ENCODE measurements at regions not wholly inside any gene's neighbourhood (a gene's known extent, or its start where the extent isn't known, plus 50 kb on each side); places are given as distances from the start of the nearest gene placed in this dataset.

GRCh38 chr13:76775088-76775740 lies 111.0 kb downstream of the KCTD12 start:
- H3K9me3 Mint-ChIP-seq = peaks cover 0 to 3% (median 0%) of the 10 kb centered on the region in 8 donors
- no peak overlapping the region for H3K4me3 ChIP-seq (ENCODE audit: low read length in 2 of 2)
- H3K27me3 Mint-ChIP-seq = peaks cover 2 to 11% of the 10 kb centered on the region in 2 donors
- H3K4me3 Mint-ChIP-seq = no peak overlapping the region
- CTCF ChIA-PET (ENCODE audit: partially characterized antibody) = no interaction called here
- H3K4me1 ChIP-seq (ENCODE audit: insufficient read depth, low read length) = no peaks in the 10 kb centered on the region
- H3K4me1 Mint-ChIP-seq = no peaks in the 10 kb centered on the region
- H3K36me3 ChIP-seq (ENCODE audit: insufficient read depth, low read length) = no peaks in the 10 kb centered on the region
- POLR2A ChIA-PET (ENCODE audit: partially characterized antibody) = no interaction called here
- no peak overlapping the region for H3K27ac ChIP-seq (ENCODE audit: low read depth, low read length)
- H3K36me3 Mint-ChIP-seq = no peaks in the 10 kb centered on the region
- no peak overlapping the region for H3K27ac Mint-ChIP-seq
- intact Hi-C loops (cut with micrococcal nuclease) = no loop called here
- no peaks in the 10 kb centered on the region for H3K27me3 ChIP-seq (ENCODE audit: insufficient read depth, low read length)
- no peaks in the 10 kb centered on the region for H3K9me3 ChIP-seq (ENCODE audit: control insufficient read depth in 1 of 2, low read length in 2 of 2)
- DNase-seq = no peak

- ChIA-PET POLR2A (ENCODE audit: partially characterized antibody) (no interaction called here), CTCF (ENCODE audit: partially characterized antibody) (no interaction called here)
- no peak for DNase-seq
- Histone ChIP-seq H3K4me1 (ENCODE audit: insufficient read depth, low read length) (no peaks in the 10 kb centered on the region), H3K9me3 (ENCODE audit: control insufficient read depth in 1 of 2, low read length in 2 of 2) (no peaks in the 10 kb centered on the region), H3K27me3 (ENCODE audit: insufficient read depth, low read length) (no peaks in the 10 kb centered on the region), H3K36me3 (ENCODE audit: insufficient read depth, low read length) (no peaks in the 10 kb centered on the region), H3K4me3 (ENCODE audit: low read length in 2 of 2) (no peak overlapping the region), H3K27ac (ENCODE audit: low read depth, low read length) (no peak overlapping the region)
- H3K36me3 Mint-ChIP-seq = no peaks in the 10 kb centered on the region
- H3K4me1 Mint-ChIP-seq = no peaks in the 10 kb centered on the region
- peaks cover 3 to 4% of the 10 kb centered on the region in 2 donors for H3K27me3 Mint-ChIP-seq
- no peaks in the 10 kb centered on the region for H3K9me3 Mint-ChIP-seq
- intact Hi-C loops (cut with micrococcal nuclease) = no loop called here
- H3K27ac Mint-ChIP-seq = no peak overlapping the region
- H3K4me3 Mint-ChIP-seq = no peak overlapping the region
These were observed 112.6 kb downstream of the KCTD12 start for GRCh38 chr13:76773448-76774094.

- Mint-ChIP-seq H3K36me3 (no peaks in the 10 kb centered on the region), H3K9me3 (no peaks in the 10 kb centered on the region), H3K4me3 (no peak overlapping the region), H3K4me1 (no peaks in the 10 kb centered on the region), H3K27ac (no peak overlapping the region), H3K27me3 (peaks cover 3 to 8% of the 10 kb centered on the region in 2 donors)
- Histone ChIP-seq H3K36me3 (ENCODE audit: insufficient read depth, low read length) (no peaks in the 10 kb centered on the region), H3K9me3 (ENCODE audit: control insufficient read depth in 1 of 2, low read length in 2 of 2) (no peaks in the 10 kb centered on the region), H3K27me3 (ENCODE audit: insufficient read depth, low read length) (no peaks in the 10 kb centered on the region), H3K4me3 (ENCODE audit: low read length in 2 of 2) (no peak overlapping the region), H3K27ac (ENCODE audit: low read depth, low read length) (no peak overlapping the region), H3K4me1 (ENCODE audit: insufficient read depth, low read length) (no peaks in the 10 kb centered on the region)
- CTCF ChIA-PET (ENCODE audit: partially characterized antibody) = no interaction called here
- POLR2A ChIA-PET (ENCODE audit: partially characterized antibody) = no interaction called here
- DNase-seq = no peak
- intact Hi-C loops (cut with micrococcal nuclease) = no loop called here
These were observed 114.0 kb downstream of the KCTD12 start for GRCh38 chr13:76772241-76772640.

DNA sequence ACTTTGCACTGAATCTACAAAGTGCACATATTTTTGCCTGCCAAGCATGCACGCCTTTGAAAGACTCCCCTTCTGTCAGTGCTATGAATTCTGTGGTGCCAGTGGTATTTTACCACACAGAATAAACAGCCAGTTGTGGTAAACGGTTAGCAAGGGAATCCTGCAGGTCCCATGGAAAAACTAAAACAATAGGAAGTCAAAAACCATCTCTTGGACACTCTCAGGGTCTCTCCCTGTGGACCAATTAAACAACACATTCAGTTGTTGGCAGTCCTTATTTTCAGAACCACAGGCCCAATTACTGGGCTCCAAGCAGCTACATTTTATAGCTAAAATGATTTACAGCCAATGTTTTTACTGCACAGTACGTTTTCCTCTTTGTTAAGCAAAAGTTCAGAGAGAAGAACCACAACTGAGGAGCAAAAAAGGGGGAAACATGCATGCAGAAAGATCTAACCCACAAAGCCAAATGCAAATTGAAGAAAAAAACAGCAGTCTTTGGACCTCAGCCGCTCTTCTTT lies 116.9 kb downstream of the KCTD12 start:
- CTCF ChIA-PET (ENCODE audit: partially characterized antibody) = no interaction called here

DNA sequence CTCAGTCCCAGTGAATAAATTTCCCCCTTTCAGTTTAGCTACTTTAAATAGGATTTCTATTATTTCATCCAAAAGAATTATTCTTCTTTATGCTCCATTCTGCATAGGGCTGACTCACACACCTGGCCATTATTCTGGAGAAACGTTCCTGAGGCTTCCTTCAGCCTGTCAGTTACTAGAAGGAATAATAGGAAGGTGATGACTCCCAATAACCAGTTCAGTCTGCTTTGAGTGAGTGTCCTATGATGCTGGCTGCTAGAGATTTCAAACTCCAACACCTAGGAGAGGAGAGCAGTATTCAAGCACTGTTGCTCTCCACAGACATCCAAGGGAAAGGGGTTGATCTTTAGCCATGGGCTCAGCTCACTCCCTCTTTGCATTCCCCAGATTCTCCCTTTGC lies 117.8 kb downstream of the KCTD12 start:
- no peaks in the 10 kb centered on the region for H3K9me3 ChIP-seq (ENCODE audit: control insufficient read depth in 1 of 2, low read length in 2 of 2)
- Mint-ChIP-seq H3K4me3 (no peak overlapping the region), H3K4me1 (no peaks in the 10 kb centered on the region), H3K27me3 (peaks cover 3 to 8% of the 10 kb centered on the region in 2 donors), H3K9me3 (no peaks in the 10 kb centered on the region), H3K36me3 (no peaks in the 10 kb centered on the region), H3K27ac (no peak overlapping the region)
- ChIA-PET POLR2A (ENCODE audit: partially characterized antibody) (no interaction called here), CTCF (ENCODE audit: partially characterized antibody) (no interaction called here)
- intact Hi-C loops (cut with micrococcal nuclease) = no loop called here
- no peak for DNase-seq
- H3K27ac ChIP-seq (ENCODE audit: low read depth, low read length) = no peak overlapping the region
- no peaks in the 10 kb centered on the region for H3K36me3 ChIP-seq (ENCODE audit: insufficient read depth, low read length)
- H3K27me3 ChIP-seq (ENCODE audit: insufficient read depth, low read length) = no peaks in the 10 kb centered on the region
- no peak overlapping the region for H3K4me3 ChIP-seq (ENCODE audit: low read length in 2 of 2)
- no peaks in the 10 kb centered on the region for H3K4me1 ChIP-seq (ENCODE audit: insufficient read depth, low read length)

More for the DNA sequence above, 116.9 kb downstream of the KCTD12 start:
- no peak for DNase-seq
- Mint-ChIP-seq H3K27me3 (peaks cover 3 to 8% of the 10 kb centered on the region in 2 donors), H3K27ac (no peak overlapping the region), H3K4me3 (no peak overlapping the region), H3K4me1 (no peaks in the 10 kb centered on the region), H3K36me3 (no peaks in the 10 kb centered on the region), H3K9me3 (no peaks in the 10 kb centered on the region)
- H3K27ac ChIP-seq (ENCODE audit: low read depth, low read length) = no peak overlapping the region
- no peaks in the 10 kb centered on the region for H3K9me3 ChIP-seq (ENCODE audit: control insufficient read depth in 1 of 2, low read length in 2 of 2)
- H3K27me3 ChIP-seq (ENCODE audit: insufficient read depth, low read length) = no peaks in the 10 kb centered on the region
- POLR2A ChIA-PET (ENCODE audit: partially characterized antibody) = no interaction called here
- no peaks in the 10 kb centered on the region for H3K36me3 ChIP-seq (ENCODE audit: insufficient read depth, low read length)
- no peaks in the 10 kb centered on the region for H3K4me1 ChIP-seq (ENCODE audit: insufficient read depth, low read length)
- no peak overlapping the region for H3K4me3 ChIP-seq (ENCODE audit: low read length in 2 of 2)
- intact Hi-C loops (cut with micrococcal nuclease) = no loop called here

DNA sequence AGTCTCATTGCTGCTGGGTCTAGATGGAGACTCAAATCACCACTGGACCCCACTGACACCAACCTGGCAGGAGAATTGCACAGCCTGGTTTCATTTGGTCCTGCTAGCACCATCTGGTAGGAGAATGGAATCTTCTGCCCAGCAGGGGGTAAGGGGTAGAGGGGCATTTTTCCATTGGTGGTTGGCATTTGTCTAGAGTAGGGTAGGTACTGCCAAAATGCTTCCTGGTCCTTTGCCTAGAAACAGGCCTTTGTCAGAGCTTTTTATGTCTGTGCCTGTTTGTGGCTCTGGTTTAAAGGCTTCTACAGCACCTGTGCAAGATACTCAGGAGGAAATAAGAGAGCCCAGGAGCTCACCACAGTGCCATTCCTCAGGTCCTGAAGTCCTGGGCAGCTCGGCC lies 121.3 kb downstream of the KCTD12 start:
- H3K9me3 ChIP-seq (ENCODE audit: control insufficient read depth in 1 of 2, low read length in 2 of 2) = no peaks in the 10 kb centered on the region
- no peak overlapping the region for H3K4me3 Mint-ChIP-seq
- no peaks in the 10 kb centered on the region for H3K4me1 ChIP-seq (ENCODE audit: insufficient read depth, low read length)
- H3K4me1 Mint-ChIP-seq = no peaks in the 10 kb centered on the region
- H3K27me3 Mint-ChIP-seq = peaks cover 3 to 8% of the 10 kb centered on the region in 2 donors
- no peak for DNase-seq
- intact Hi-C loops (cut with micrococcal nuclease) = no loop called here
- H3K36me3 Mint-ChIP-seq = no peaks in the 10 kb centered on the region
- H3K36me3 ChIP-seq (ENCODE audit: insufficient read depth, low read length) = no peaks in the 10 kb centered on the region
- H3K27me3 ChIP-seq (ENCODE audit: insufficient read depth, low read length) = no peaks in the 10 kb centered on the region
- H3K27ac Mint-ChIP-seq = no peak overlapping the region
- H3K9me3 Mint-ChIP-seq = no peaks in the 10 kb centered on the region
- H3K4me3 ChIP-seq (ENCODE audit: low read length in 2 of 2) = no peak overlapping the region
- ChIA-PET CTCF (ENCODE audit: partially characterized antibody) (no interaction called here), POLR2A (ENCODE audit: partially characterized antibody) (no interaction called here)
- H3K27ac ChIP-seq (ENCODE audit: low read depth, low read length) = no peak overlapping the region

- no peaks in the 10 kb centered on the region for H3K4me1 Mint-ChIP-seq
- H3K27me3 Mint-ChIP-seq = peaks cover 3 to 8% of the 10 kb centered on the region in 2 donors
- H3K27ac Mint-ChIP-seq = no peak overlapping the region
- H3K27me3 ChIP-seq (ENCODE audit: insufficient read depth, low read length) = no peaks in the 10 kb centered on the region
- no peaks in the 10 kb centered on the region for H3K36me3 Mint-ChIP-seq
- H3K27ac ChIP-seq (ENCODE audit: low read depth, low read length) = no peak overlapping the region
- no peaks in the 10 kb centered on the region for H3K36me3 ChIP-seq (ENCODE audit: insufficient read depth, low read length)
- H3K4me1 ChIP-seq (ENCODE audit: insufficient read depth, low read length) = no peaks in the 10 kb centered on the region
- intact Hi-C loops (cut with micrococcal nuclease) = no loop called here
- DNase-seq = no peak
- no peaks in the 10 kb centered on the region for H3K9me3 Mint-ChIP-seq
- no peak overlapping the region for H3K4me3 Mint-ChIP-seq
- H3K9me3 ChIP-seq (ENCODE audit: control insufficient read depth in 1 of 2, low read length in 2 of 2) = no peaks in the 10 kb centered on the region
- POLR2A ChIA-PET (ENCODE audit: partially characterized antibody) = no interaction called here
- H3K4me3 ChIP-seq (ENCODE audit: low read length in 2 of 2) = no peak overlapping the region
- CTCF ChIA-PET (ENCODE audit: partially characterized antibody) = no interaction called here
These were observed 121.8 kb downstream of the KCTD12 start for GRCh38 chr13:76764429-76764828.
